Stimulated activated CD8-positive, alpha-beta memory T cell treated with anti-CD3 and anti-CD28 coated beads, Interleukin-15, amount 100 ng/mL, for 4 hours (primary cell): ENCODE measurements at regions not wholly inside any gene's neighbourhood (a gene's known extent, or its start where the extent isn't known, plus 50 kb on each side); places are given as distances from the start of the nearest gene placed in this dataset.
"Not testable (repeated sequence)": the region's sequence is repeated elsewhere in the genome, so short reads cannot be mapped to it uniquely, and the experiment has no call there.

Experiments used
- DNase-seq, 2 donors: peaks; one replicate each; pipeline ENCODE4 v3.0.0-alpha.2; 2020; ENCODE audit warnings: low read depth in 2 of 2

GRCh38 chr1:224029286-224030025 lies 84.5 kb upstream of the FBXO28 start:
- not testable (repeated sequence) for DNase-seq

GRCh38 chr1:224028802-224029201 lies 85.1 kb upstream of the FBXO28 start:
- DNase-seq: not testable (repeated sequence)

DNA sequence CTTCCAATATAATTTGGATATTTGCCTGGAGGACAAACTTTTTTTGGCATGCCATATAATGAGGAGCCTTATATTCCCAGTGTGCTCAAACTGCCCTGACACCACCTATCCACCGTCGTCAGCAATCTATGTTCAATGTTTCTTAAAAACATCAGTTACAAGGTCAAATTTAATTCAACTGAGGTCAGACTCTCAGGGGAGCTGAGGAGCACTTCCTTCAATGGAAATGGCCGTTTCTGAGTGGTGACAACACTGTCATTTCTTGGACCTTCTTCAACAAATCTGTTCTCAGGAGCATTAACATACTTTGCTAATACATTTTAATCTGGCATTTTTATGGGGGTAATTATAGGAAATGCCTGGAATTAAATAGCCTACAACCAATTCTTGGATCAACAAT lies 90.8 kb upstream of the FBXO28 start:
- not testable (repeated sequence) for DNase-seq

GRCh38 chr1:224022249-224022970 lies 91.5 kb upstream of the FBXO28 start:
- not testable (repeated sequence) for DNase-seq

DNA sequence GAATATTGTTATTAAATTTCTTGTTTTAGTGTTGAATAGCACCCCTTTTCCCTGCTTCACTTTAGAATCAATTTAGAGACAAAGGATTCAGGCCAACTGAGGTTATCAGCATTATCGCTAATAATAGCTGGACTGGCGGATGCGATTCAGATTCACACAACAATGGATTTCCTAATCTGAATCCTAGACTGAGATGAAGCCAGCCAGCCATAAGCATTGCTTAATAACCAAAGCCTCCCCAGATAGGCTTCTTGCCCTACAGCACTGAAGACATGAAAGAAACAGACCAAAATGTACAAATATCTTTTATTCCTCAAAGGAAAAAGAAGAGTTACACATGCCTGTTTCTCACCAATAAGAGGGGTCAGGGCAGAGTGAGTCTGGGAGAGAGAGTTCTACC lies 94.0 kb upstream of the FBXO28 start:
- not testable (repeated sequence) for DNase-seq

- not testable (repeated sequence) for DNase-seq
Observed at GRCh38 chr1:224015782-224016181, 98.1 kb upstream of the FBXO28 start.

DNA sequence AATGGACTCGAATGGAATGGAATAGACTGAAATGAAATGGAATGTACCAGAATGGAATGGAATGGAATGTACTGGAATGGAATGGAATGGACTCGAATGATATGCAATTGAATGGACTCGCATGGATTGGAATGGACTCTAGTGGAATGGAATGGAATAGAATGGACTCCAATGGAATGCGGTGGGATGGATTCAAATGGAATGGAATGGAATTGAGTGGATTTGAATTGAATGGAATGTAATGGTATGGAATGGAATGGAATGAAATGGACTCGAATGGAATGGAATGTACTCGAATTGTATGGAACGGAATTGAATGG lies 99.6 kb upstream of the FBXO28 start:
- DNase-seq: no peak

DNA sequence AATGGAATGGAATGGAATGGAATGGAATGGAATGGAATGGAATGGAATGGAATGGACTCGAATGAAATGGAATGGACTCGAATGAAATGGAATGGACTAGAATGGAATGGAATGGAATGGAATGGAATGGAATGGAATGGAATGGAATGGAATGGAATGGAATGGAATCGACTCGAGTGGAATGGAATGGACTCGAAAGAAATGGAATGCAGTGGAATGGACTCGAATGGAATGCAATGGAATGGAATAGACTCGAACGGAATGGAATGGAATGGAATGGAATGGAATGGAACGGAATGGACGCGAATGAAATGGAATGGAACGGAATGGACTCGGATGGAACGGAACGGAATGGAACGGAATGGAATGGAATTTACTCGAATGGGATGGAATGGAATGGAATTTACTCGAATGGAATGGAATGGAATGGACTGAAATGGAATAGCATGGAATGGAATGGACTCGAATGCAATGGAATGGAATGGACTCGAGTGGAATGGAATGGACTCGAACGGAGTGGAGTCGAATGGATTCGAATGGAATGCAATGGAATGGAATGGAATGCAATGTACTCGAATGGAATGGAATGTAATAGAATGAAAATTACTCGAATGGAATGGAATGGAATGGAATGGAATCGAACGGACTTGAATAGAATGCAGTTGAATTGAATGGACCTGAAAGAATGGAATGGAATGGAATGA lies 100.1 kb upstream of the FBXO28 start:
- DNase-seq: not testable (repeated sequence)

GRCh38 chr1:224012807-224013434 lies 101.0 kb upstream of the FBXO28 start:
- DNase-seq: not testable (repeated sequence)

DNA sequence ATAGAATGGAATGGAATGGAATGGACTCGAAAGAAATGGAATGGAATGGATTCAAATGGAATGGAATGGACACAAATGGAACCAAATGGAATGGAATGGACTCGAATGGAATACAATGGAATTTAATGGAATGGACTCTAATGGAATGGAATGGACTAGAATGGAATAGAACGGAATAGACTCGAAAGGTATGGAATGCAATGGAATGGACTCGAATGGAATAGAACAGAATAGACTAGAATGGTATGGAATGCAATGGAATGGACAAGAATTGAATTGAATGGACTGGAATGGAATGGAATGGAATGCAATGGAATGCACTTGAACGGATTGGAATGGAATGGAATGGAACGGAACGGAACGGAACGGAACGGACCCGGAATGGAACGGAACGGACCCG lies 101.7 kb upstream of the FBXO28 start:
- DNase-seq: not testable (repeated sequence)

DNA sequence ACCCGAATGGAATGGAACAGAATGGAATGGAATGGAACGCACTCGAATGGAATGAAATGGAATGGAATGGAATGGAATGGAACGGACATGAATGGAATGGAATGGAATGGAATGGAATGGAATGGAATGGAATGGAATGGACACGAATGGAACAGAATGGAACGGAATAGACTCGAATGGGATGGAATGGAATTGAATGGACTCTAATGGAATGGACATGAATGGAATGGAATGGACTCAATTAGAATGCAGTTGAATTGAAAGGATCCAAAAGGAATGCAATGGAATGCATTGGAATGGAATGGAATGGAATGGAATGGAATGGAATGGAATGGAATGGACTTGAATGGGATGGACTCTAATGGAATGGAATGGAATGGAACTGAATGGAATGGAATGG lies 102.2 kb upstream of the FBXO28 start:
- not testable (repeated sequence) for DNase-seq

- not testable (repeated sequence) for DNase-seq
Observed at GRCh38 chr1:224011153-224011552, 102.8 kb upstream of the FBXO28 start.

DNA sequence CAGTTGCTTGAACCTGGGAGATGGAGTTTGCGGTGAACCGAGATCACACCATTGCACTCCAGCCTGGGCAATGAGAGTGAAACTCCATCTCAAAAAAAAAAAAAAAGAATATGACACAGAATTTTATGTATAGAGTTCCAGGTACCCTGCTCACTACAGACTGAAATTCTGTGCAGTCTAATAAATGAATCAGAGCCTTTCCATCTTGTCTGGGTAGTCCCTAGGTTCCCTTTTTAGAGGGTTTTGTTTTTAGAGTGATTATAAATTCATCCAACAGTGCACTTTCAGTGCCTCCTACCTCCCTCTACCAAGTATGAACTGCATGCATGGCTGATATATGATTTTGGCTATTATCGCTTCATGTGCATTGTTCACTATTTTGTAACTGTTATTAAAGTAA lies 107.9 kb upstream of the FBXO28 start:
- DNase-seq: not testable (repeated sequence)

DNA sequence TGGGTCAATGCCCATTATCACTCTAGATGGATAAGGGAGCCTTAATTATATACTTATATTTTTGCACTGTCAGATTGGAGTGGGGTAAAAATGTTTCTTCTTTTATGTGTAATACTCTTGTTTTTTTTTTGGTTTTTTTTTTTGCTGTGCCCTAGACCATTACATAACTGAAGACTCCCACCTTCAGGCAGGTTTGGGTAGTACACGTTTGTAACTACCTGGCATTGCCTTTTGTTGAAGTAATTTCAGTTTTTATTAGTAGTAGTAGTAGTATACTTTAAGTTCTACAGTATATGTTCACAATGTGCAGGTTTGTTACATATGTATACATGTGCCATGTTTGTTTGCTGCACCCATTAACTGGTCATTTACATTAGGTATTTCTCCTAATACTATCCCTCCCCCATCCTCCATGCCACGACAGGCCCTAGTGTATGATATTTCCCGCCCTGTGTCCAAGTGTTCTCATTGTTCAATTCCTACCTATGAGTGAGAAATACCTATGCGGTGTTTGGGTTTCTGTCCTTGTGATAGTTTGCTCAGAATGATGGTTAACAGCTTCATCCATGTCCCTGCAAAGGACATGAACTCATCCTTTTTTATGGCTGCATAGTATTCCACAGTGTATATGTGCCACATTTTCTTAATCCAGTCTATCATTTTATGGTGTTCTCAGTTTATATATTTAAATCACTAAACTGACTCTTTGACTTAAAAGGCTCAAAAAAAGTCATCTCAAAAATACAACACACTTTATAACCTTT lies 109.2 kb upstream of the FBXO28 start:
- DNase-seq: peak in 1 of 2 donors; percentile 11

DNA sequence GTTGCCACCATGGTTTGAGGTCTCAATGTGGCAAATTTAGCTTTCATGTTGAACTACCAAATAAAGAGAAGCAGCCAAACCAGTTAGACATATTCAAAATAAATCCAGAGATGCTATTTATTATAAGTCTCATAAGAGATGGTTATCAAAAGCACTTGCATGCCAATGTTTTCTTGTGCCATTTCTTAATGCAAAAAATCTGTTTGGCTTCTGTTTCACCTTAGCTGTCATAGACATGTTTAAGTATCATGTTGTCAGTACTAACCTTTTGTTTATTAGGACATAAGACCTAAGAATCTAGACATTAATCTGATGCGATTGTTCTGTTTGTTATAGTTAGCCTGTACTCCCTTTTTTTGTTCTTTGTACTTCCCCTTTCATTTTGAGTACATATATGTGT lies 110.0 kb upstream of the FBXO28 start:
- DNase-seq: not testable (repeated sequence)

GRCh38 chr1:224001757-224002156 lies 112.2 kb upstream of the FBXO28 start:
- not testable (repeated sequence) for DNase-seq

GRCh38 chr1:223999761-224000160 lies 114.2 kb upstream of the FBXO28 start:
- not testable (repeated sequence) for DNase-seq

DNA sequence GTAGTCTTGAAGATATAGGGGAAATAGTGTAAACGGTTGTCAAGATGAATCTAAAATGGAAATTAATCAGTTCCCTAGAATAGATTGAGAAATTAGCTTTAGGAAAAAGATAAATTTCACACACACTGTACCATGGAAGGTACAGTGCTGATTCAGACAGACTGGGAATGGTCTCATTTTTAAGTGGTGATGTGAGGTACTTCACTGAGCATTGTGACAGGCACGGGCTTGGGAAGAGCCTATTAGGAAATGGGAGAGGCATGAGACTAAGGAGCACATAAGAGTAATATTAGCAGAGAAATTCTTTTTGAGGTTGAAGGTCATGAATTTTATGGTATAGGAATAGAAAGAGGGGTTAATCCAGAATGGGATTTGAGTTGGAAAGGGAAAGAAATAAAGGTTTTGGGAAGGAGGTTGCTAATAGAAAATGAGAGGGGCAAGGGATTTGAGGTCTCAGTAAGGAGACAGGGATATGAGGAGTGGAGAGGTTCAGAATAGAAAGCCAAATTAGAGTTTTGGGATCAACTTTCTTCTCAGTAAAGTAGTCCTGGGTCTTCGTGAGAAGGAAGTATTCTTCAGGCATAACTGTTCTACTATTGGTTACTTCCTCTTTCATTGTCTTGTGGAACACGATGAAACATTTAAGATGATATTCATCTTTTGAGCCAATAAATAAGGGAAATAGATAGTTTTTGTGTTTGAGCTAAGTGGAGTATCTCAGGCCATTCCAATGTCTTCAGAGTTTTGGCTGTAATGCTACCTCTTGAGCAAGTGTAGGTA lies 115.0 kb upstream of the FBXO28 start:
- DNase-seq: not testable (repeated sequence)

DNA sequence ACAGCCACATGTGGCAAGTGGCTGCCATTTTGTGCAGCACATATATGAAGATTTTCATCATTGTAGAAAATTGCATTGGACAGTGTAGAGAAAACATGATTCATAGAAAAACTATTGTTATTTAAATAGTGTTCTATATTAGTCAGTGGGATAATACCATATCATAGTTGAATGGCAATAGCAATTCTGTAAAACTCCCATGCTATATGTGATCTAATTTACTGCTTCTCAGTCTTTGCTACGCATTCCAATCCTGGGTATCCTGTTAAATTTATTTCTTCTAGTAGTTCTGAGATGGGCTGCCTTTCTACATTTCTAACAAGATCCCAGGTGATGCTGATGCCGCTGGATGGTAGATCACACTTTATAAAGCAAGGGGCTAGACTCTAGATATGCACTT lies 117.5 kb upstream of the FBXO28 start:
- DNase-seq: not testable (repeated sequence)

- peak; percentile 100 for DNase-seq
Observed at GRCh38 chr1:223992456-223993246, 121.3 kb upstream of the FBXO28 start.
